Keratinocyte (primary cell): ENCODE measurements at regions not wholly inside any gene's neighbourhood (a gene's known extent, or its start where the extent isn't known, plus 50 kb on each side); places are given as distances from the start of the nearest gene placed in this dataset.
A peak's percentile ranks its signal among the peaks of the same experiment; 100 is the strongest.

Experiments
- DNase-seq: peaks from one replicate; pipeline ENCODE4 v3.0.0-alpha.2; 2011; ENCODE audit warnings: low read depth, missing footprints, low spot score
- FAIRE-seq: peaks from 2 replicates; lab custom pipeline; 2011; peaks lifted over from hg19 to GRCh38; lab: Jason Lieb, UNC
- H2AFZ ChIP-seq: 2 replicates; pipeline ENCODE4 v1.6.0; 2012; ENCODE audit warnings: low read length, control low read depth, inconsistent platforms; ENCODE audit not compliant: control insufficient read depth
- H3K27ac ChIP-seq: 2 replicates; pipeline ENCODE4 v1.5.1; 2011; ENCODE audit warnings: low read length; ENCODE audit not compliant: control insufficient read depth, insufficient read depth
- H3K27me3 ChIP-seq: 3 replicates; pipeline ENCODE4 v1.6.0; 2011; ENCODE audit warnings: low read length; ENCODE audit not compliant: control insufficient read depth, insufficient read depth; ENCODE audit errors: extremely low read depth
- H3K36me3 ChIP-seq, 2 experiments: 2 replicates in 1 of 2; 3 replicates in 1 of 2; pipeline ENCODE4 v1.5.1; 2011; ENCODE audit warnings: low read length in 2 of 2, mild to moderate bottlenecking in 1 of 2; ENCODE audit not compliant: control insufficient read depth in 2 of 2, insufficient read depth in 2 of 2; ENCODE audit errors: extremely low read depth in 1 of 2
- H3K4me1 ChIP-seq: 3 replicates; pipeline ENCODE4 v1.5.1; 2011; ENCODE audit warnings: low read length; ENCODE audit not compliant: control insufficient read depth, insufficient read depth; ENCODE audit errors: extremely low read depth
- H3K4me2 ChIP-seq: 3 replicates; pipeline ENCODE4 v1.6.0; 2011; ENCODE audit warnings: low read depth, low read length; ENCODE audit not compliant: control insufficient read depth, insufficient read depth; ENCODE audit errors: extremely low read depth
- H3K4me3 ChIP-seq, 3 experiments: fragments of 200-600 bp in 1 of 3; sonication (generic) in 1 of 3; 2 replicates in 2 of 3; 3 replicates in 1 of 3; pipeline ENCODE4 v1.5.1; 2011 to 2016; ENCODE audit warnings: low read length in 3 of 3, mild to moderate bottlenecking in 3 of 3, control low read depth in 2 of 3, inconsistent platforms in 1 of 3, low read depth in 1 of 3, mixed read lengths in 1 of 3, mixed run types in 1 of 3, moderate library complexity in 1 of 3; ENCODE audit not compliant: control insufficient read depth in 2 of 3, insufficient read depth in 2 of 3; ENCODE audit errors: extremely low read depth in 1 of 3
- H3K79me2 ChIP-seq: 2 replicates; pipeline ENCODE4 v1.6.0; 2012; ENCODE audit warnings: low read length; ENCODE audit not compliant: control insufficient read depth, insufficient read depth
- H3K9ac ChIP-seq: 3 replicates; pipeline ENCODE4 v1.6.0; 2011; ENCODE audit warnings: low read length; ENCODE audit not compliant: control insufficient read depth, insufficient read depth; ENCODE audit errors: extremely low read depth
- H3K9me1 ChIP-seq: 3 replicates; pipeline ENCODE4 v1.6.0; 2011; ENCODE audit warnings: low read length; ENCODE audit not compliant: control insufficient read depth, insufficient read depth; ENCODE audit errors: extremely low read depth
- H3K9me3 ChIP-seq: 2 replicates; pipeline ENCODE4 v1.5.1; 2012; ENCODE audit warnings: low read depth, low read length; ENCODE audit not compliant: control insufficient read depth
- H4K20me1 ChIP-seq: 3 replicates; pipeline ENCODE4 v1.6.0; 2011; ENCODE audit warnings: low read length; ENCODE audit not compliant: control insufficient read depth, insufficient read depth; ENCODE audit errors: extremely low read depth
- CTCF ChIP-seq, 3 experiments: IDR thresholded peaks in 1 of 3; conservative IDR thresholded peaks in 1 of 3; optimal IDR thresholded peaks in 1 of 3; 2 replicates in 2 of 3; 3 replicates in 1 of 3; pipeline versions ENCODE3 to v1.5.1; 2011; ENCODE audit warnings: low read length in 3 of 3, mild to moderate bottlenecking in 3 of 3, moderate library complexity in 2 of 3, control low read depth in 1 of 3, inconsistent platforms in 1 of 3; ENCODE audit not compliant: insufficient read depth in 2 of 3; ENCODE audit errors: extremely low read depth in 1 of 3
- EZH2 ChIP-seq: IDR thresholded peaks from one replicate; pipeline ENCODE4 v1.6.1; 2012; ENCODE audit warnings: inconsistent platforms, mild to moderate bottlenecking, low read length, moderate library complexity
- dilution Hi-C: fragments of 300-500 bp; cut with MboI; formaldehyde crosslinking; loops from one replicate; pipeline ENCODE4 v1.7.0; 2020; ENCODE audit warnings: low sequenced_read_pairs; ENCODE audit not compliant: extremely low pct_ligation_motif_present

- TF ChIP-seq CTCF (optimal IDR thresholded peaks at IDR 0.05 in 1 of 3, IDR thresholded peaks at IDR 0.05 in 1 of 3, conservative IDR thresholded peaks at IDR 0.05 in 1 of 3; ENCODE audit: extremely low read depth in 1 of 3, insufficient read depth in 2 of 3, low read length in 3 of 3) (no peak), EZH2 (no peak)
- FAIRE-seq = no peak
- no peaks in the 10 kb centered on the region for H4K20me1 ChIP-seq
- H3K4me2 ChIP-seq = no peak overlapping the region
- dilution Hi-C loops = no loop called here
- H3K9me3 ChIP-seq = no peaks in the 10 kb centered on the region
- DNase-seq = no peak
- H3K4me1 ChIP-seq = no peaks in the 10 kb centered on the region
- no peak overlapping the region for H2AFZ ChIP-seq
- no peaks in the 10 kb centered on the region for H3K36me3 ChIP-seq
- H3K27ac ChIP-seq = no peak overlapping the region
- H3K9ac ChIP-seq = no peak overlapping the region
- no peak overlapping the region for H3K4me3 ChIP-seq
- H3K79me2 ChIP-seq = no peaks in the 10 kb centered on the region
- no peaks in the 10 kb centered on the region for H3K9me1 ChIP-seq
- H3K27me3 ChIP-seq = no peaks in the 10 kb centered on the region
Observed at GRCh38 chr3:182349951-182350517, 443.3 kb upstream of the ATP11B start.

- Histone ChIP-seq H3K9ac (no peak overlapping the region), H3K36me3 (no peaks in the 10 kb centered on the region), H3K27me3 (no peaks in the 10 kb centered on the region), H3K4me3 (no peak overlapping the region), H3K79me2 (no peaks in the 10 kb centered on the region), H3K9me3 (no peaks in the 10 kb centered on the region), H3K9me1 (no peaks in the 10 kb centered on the region), H3K27ac (no peak overlapping the region), H4K20me1 (no peaks in the 10 kb centered on the region), H2AFZ (peak overlapping the region; percentile 5), H3K4me1 (peaks cover 8% of the 10 kb centered on the region), H3K4me2 (no peak overlapping the region)
- no peak for TF ChIP-seq EZH2
- TF ChIP-seq CTCF (optimal IDR thresholded peaks at IDR 0.05 in 1 of 3, IDR thresholded peaks at IDR 0.05 in 1 of 3, conservative IDR thresholded peaks at IDR 0.05 in 1 of 3; ENCODE audit: extremely low read depth in 1 of 3, insufficient read depth in 2 of 3, low read length in 3 of 3) = no peak
- peak; percentile 74 for FAIRE-seq
- DNase-seq = no peak
- dilution Hi-C loops = no loop called here
Observed at GRCh38 chr3:182357928-182358327, 435.4 kb upstream of the ATP11B start.
